ENCODE measurements at regions not wholly inside any gene's neighbourhood (a gene's known extent, or its start where the extent isn't known, plus 50 kb on each side); places are given as distances from the start of the nearest gene placed in this dataset.

DNA sequence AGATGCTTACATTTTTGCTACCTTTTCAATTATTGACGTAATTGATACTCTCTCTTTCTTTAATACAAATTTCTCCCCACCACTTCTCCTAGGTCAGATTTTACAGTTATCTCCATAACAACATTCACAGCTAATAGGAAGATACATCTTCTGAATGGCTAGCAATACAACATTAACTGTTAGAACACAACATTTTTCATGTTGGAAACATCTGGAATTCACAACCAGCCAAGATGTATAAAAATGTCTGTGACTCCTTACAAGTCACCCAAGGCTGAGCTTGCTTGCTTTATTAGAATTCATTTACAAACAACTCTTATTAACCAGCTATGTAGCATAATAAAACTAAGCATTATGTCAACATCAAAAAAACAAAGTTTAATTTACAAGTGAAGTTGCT is 81.0 kb upstream of the ROBO2 start:
- H3K9me3 ChIP-seq (ENCODE audit: low read length): no peaks in the 10 kb centered on the region
- H3K79me2 ChIP-seq (ENCODE audit: insufficient read depth, low read depth, low read length): no peaks in the 10 kb centered on the region
- H3K4me1 ChIP-seq (ENCODE audit: insufficient read depth, low read length, poor library complexity, severe bottlenecking): no peaks in the 10 kb centered on the region
- no TSS peak for BruUV-seq (replicated peaks)
- intact Hi-C loops (cut with micrococcal nuclease; ENCODE audit: unreplicated experiment): no loop called here
- H3K27ac ChIP-seq (ENCODE audit: low read depth, low read length, poor library complexity, severe bottlenecking): no peak overlapping the region
- ChIA-PET POLR2A (no interaction called here), CTCF (ENCODE audit: unreplicated experiment) (no interaction called here)
- H4K20me1 ChIP-seq (ENCODE audit: insufficient read depth, low read length): no peaks in the 10 kb centered on the region
- H3K36me3 ChIP-seq (ENCODE audit: insufficient read depth, low read length): no peaks in the 10 kb centered on the region
- no peak overlapping the region for H2AFZ ChIP-seq (ENCODE audit: low read length)
- H3K4me3 ChIP-seq (ENCODE audit: low read depth, low read length, poor library complexity, severe bottlenecking): no peak overlapping the region
- no peaks in the 10 kb centered on the region for H3K9me2 ChIP-seq (ENCODE audit: insufficient read depth, low read length)
- TF ChIP-seq CTCF (conservative IDR thresholded peaks at IDR 0.05; ENCODE audit: low read length) (no peak), EZH2phosphoT487 (IDR thresholded peaks at IDR 0.05; ENCODE audit: borderline replicate concordance, low read depth, low read length) (no peak)
- H3K4me2 ChIP-seq (ENCODE audit: low read length): no peak overlapping the region
- no peak for DNase-seq (ENCODE audit: low spot score)

- Histone ChIP-seq H3K27ac (ENCODE audit: low read depth, low read length, poor library complexity, severe bottlenecking) (no peak overlapping the region), H3K9me2 (ENCODE audit: insufficient read depth, low read length) (no peaks in the 10 kb centered on the region), H3K36me3 (ENCODE audit: insufficient read depth, low read length) (no peaks in the 10 kb centered on the region), H3K79me2 (ENCODE audit: insufficient read depth, low read depth, low read length) (no peaks in the 10 kb centered on the region), H2AFZ (ENCODE audit: low read length) (no peak overlapping the region), H3K4me3 (ENCODE audit: low read depth, low read length, poor library complexity, severe bottlenecking) (no peak overlapping the region), H3K4me2 (ENCODE audit: low read length) (no peak overlapping the region), H3K4me1 (ENCODE audit: insufficient read depth, low read length, poor library complexity, severe bottlenecking) (no peaks in the 10 kb centered on the region), H4K20me1 (ENCODE audit: insufficient read depth, low read length) (no peaks in the 10 kb centered on the region), H3K9me3 (ENCODE audit: low read length) (no peaks in the 10 kb centered on the region)
- intact Hi-C loops (cut with micrococcal nuclease; ENCODE audit: unreplicated experiment): no loop called here
- no peak for DNase-seq (ENCODE audit: low spot score)
- ChIA-PET CTCF (ENCODE audit: unreplicated experiment) (no interaction called here), POLR2A (interaction anchor here (0.7 kb wide), 1 partner anchor 112 kb away, joined by 6 read pairs; no protein-coding TSS in a partner anchor)
- BruUV-seq (replicated peaks): no TSS peak
- TF ChIP-seq EZH2phosphoT487 (IDR thresholded peaks at IDR 0.05; ENCODE audit: borderline replicate concordance, low read depth, low read length) (no peak), CTCF (conservative IDR thresholded peaks at IDR 0.05; ENCODE audit: low read length) (no peak)
Measured at GRCh38 chr3:76961284-76961683, 78.6 kb upstream of the ROBO2 start.

- intact Hi-C loops (cut with micrococcal nuclease; ENCODE audit: unreplicated experiment): no loop called here
- H3K9me2 ChIP-seq (ENCODE audit: insufficient read depth, low read length): no peaks in the 10 kb centered on the region
- H3K79me2 ChIP-seq (ENCODE audit: insufficient read depth, low read depth, low read length): no peaks in the 10 kb centered on the region
- ChIA-PET CTCF (ENCODE audit: unreplicated experiment) (no interaction called here), POLR2A (interaction anchor here (0.6 to 0.7 kb wide), 2 partner anchors 13 to 27 kb away, joined by 3 to 4 read pairs; no protein-coding TSS in a partner anchor)
- no peaks in the 10 kb centered on the region for H3K36me3 ChIP-seq (ENCODE audit: insufficient read depth, low read length)
- H3K4me3 ChIP-seq (ENCODE audit: low read depth, low read length, poor library complexity, severe bottlenecking): no peak overlapping the region
- DNase-seq (ENCODE audit: low spot score): no peak
- no peak overlapping the region for H3K4me2 ChIP-seq (ENCODE audit: low read length)
- H4K20me1 ChIP-seq (ENCODE audit: insufficient read depth, low read length): no peaks in the 10 kb centered on the region
- TF ChIP-seq EZH2phosphoT487 (IDR thresholded peaks at IDR 0.05; ENCODE audit: borderline replicate concordance, low read depth, low read length): no peak
- TF ChIP-seq CTCF (conservative IDR thresholded peaks at IDR 0.05; ENCODE audit: low read length): no peak
- no peak overlapping the region for H3K27ac ChIP-seq (ENCODE audit: low read depth, low read length, poor library complexity, severe bottlenecking)
- no TSS peak for BruUV-seq (replicated peaks)
- H3K4me1 ChIP-seq (ENCODE audit: insufficient read depth, low read length, poor library complexity, severe bottlenecking): no peaks in the 10 kb centered on the region
- H2AFZ ChIP-seq (ENCODE audit: low read length): no peak overlapping the region
- no peaks in the 10 kb centered on the region for H3K9me3 ChIP-seq (ENCODE audit: low read length)
Measured at GRCh38 chr3:76965122-76965725, 74.7 kb upstream of the ROBO2 start.
